GM10248 (cell line): ENCODE measurements at regions not wholly inside any gene's neighbourhood (a gene's known extent, or its start where the extent isn't known, plus 50 kb on each side); places are given as distances from the start of the nearest gene placed in this dataset.

Experiments
- CTCF ChIA-PET: fragments of 300-600 bp; sonication (Branson Sonifier 250); formaldehyde crosslinking; extraction: SDS; loops from one replicate; lab custom pipeline; 2021; ENCODE audit warnings: antibody characterized with exemption; lab: Yijun Ruan, JAX
- POLR2A ChIA-PET: fragments of 350-650 bp; sonication (Branson Sonifier 250); formaldehyde crosslinking; extraction: SDS; loops from one replicate; lab custom pipeline; 2020; ENCODE audit warnings: antibody characterized with exemption; lab: Yijun Ruan, JAX
- DNase-seq: peaks from one replicate; pipeline ENCODE4 v3.0.0; 2012; ENCODE audit errors: extremely low spot score
- TF ChIP-seq, protein P1 (sequence below): IDR thresholded peaks from 2 replicates; pipeline ENCODE4 v1.5.1; 2012; ENCODE audit warnings: mild to moderate bottlenecking, low read depth; ENCODE audit errors: extremely low read depth, missing control alignments, control extremely low read depth

DNA sequence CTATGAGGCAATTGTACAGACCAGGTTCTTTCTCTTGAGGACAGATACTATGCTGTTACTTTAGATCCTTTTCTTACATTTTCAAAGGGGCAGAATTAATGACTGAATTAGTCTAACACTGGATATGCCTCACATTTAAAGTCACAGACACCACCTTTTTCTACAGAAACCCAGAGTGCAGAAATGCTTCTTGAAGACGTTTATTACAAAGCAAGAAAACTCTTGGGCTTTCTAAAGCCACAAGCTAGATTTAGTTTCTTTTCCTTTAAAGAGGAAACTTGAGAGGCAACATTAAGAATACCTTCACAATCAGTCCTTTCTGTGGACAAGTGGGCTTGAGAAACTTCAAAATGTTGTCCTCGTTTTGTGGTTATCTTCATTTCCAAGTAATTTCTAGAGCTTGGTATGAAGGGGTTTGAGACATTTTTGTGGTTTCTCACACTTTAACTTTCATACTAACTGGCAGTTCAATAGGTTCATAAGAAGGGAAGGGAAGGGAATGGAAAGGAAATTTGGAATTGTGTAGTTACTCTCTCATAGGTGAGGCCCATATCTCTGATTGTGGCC is 527.4 kb downstream of the RASEF start:
- CTCF ChIA-PET: interaction anchor here (2.0 kb wide), 1 partner anchor 9 kb away, joined by 4 read pairs; no protein-coding TSS in a partner anchor
- TF ChIP-seq, protein P1, sequence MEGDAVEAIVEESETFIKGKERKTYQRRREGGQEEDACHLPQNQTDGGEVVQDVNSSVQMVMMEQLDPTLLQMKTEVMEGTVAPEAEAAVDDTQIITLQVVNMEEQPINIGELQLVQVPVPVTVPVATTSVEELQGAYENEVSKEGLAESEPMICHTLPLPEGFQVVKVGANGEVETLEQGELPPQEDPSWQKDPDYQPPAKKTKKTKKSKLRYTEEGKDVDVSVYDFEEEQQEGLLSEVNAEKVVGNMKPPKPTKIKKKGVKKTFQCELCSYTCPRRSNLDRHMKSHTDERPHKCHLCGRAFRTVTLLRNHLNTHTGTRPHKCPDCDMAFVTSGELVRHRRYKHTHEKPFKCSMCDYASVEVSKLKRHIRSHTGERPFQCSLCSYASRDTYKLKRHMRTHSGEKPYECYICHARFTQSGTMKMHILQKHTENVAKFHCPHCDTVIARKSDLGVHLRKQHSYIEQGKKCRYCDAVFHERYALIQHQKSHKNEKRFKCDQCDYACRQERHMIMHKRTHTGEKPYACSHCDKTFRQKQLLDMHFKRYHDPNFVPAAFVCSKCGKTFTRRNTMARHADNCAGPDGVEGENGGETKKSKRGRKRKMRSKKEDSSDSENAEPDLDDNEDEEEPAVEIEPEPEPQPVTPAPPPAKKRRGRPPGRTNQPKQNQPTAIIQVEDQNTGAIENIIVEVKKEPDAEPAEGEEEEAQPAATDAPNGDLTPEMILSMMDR: no peak
- no peak for DNase-seq
- POLR2A ChIA-PET: no interaction called here

DNA sequence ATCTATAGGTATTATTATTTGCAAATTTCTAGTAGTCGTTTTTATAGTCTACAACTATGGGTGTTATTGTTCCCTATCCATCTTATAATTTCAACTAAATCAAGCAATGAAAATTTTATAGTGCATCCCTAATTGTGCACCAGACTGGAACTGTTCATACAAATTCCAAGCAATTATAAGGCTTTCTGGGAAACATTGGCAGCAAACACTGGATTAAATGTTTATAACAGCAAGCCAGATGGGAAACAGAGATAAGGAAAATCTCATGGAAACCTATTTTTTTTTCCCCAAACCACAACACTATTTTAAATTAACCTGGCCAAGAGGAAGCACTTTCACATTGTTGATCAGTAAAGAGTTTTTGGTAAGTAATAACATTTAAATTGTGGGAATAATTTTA is 524.3 kb downstream of the RASEF start:
- POLR2A ChIA-PET: no interaction called here
- no peak for DNase-seq
- TF ChIP-seq, protein P1: no peak
- CTCF ChIA-PET: no interaction called here

DNA sequence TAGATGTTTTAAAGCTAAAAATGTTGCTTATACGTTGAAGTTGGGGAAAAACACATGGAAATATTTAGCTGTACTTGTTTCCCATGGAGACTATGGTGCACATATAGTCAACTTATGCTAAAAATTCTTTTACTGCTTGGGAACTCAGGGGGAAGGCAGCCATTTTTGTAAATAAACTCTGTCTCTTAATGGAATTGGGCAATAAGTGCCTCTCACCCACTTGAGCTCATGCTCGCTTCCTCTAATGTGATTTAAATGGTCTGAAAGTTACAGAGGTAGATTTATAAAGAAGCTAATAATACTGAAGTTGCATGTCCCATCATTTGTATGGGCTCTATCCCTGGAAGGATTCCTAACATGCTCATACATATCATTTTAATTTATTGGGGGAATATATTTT is 523.8 kb downstream of the RASEF start:
- CTCF ChIA-PET: no interaction called here
- no peak for DNase-seq

DNA sequence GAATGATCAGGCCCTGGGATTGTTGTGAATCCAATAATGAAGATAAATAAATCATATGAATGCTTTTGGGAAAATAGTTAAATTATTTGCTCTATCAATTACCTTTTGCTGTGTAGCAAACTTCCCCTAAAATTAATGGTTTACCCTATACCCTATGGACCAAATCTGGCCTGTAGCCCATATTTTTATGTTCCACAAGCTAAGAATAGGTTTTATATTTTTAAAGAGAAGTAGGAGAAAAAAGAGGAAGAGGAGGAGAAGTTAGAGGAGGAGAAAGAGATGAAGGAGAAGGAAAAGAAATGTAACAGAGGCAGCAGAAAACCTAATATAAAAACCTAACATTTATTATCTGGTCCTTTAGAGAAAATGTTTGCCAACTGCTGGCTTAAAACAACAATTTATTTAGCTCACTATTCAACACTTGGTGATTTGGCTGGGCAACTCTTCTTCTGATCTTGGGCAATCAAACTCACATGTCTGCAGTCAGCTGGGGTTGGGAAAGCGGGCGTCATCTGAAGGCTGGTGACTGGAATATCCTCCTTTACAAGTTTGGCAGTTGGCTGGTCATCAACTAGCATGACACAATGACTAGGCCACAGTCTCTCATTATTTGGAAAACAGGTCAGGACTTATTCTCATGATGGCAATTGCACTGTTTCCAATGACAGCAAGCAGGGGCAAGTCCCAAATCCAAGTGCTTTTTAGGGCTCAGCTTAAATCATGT is 522.9 kb downstream of the RASEF start:
- DNase-seq: no peak
- POLR2A ChIA-PET: no interaction called here
- TF ChIP-seq, protein P1: no peak
- CTCF ChIA-PET: interaction anchor here (1.2 to 1.3 kb wide), 2 partner anchors 9 to 22 kb away, joined by 3 read pairs; no protein-coding TSS in a partner anchor

More for the DNA sequence above, 523.8 kb downstream of the RASEF start:
- POLR2A ChIA-PET: no interaction called here
- TF ChIP-seq, protein P1: no peak

DNA sequence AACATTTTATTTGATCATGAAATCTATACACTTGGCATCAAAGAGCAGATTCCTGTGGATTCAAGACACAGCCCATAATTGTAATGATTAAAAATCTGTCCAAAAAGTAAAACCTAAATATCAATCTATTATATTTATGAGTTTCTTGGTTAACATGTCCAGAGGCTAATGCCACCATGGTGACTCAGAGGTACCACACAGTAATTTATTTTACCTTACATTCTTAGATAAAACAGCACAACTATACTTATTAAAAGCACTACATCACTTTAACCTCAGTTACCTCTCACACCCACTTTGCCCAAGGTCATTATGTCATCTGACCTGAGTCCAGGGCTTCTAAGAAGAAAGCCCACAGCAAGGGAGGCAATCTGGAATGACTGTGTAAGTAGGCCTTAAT is 519.2 kb downstream of the RASEF start:
- POLR2A ChIA-PET: no interaction called here
- CTCF ChIA-PET: interaction anchor here (1.1 kb wide), 1 partner anchor 9 kb away, joined by 3 read pairs; no protein-coding TSS in a partner anchor
- no peak for DNase-seq
- TF ChIP-seq, protein P1: no peak

DNA sequence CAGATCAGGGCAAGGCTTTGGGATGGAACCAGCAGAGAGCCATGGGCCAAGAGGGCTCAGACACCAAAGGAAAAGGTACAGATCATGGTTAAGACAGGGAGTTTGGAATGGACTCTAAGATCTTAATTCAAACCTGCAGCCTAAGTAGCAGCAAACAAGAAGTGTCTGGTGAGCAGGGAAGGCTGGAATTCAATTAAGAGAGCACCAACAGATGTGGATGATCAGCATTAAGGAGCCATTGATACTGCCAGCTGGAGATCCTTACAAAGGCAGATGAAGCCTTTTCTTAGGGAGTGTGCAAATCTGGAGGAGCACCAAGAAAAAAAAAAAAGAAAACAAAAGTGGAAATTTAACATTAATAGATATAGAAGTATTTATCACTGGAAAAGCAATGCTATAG is 516.8 kb downstream of the RASEF start:
- no peak for DNase-seq
- TF ChIP-seq, protein P1: no peak
- POLR2A ChIA-PET: no interaction called here
- CTCF ChIA-PET: no interaction called here
